Neutrophil (primary cell): ENCODE measurements at regions not wholly inside any gene's neighbourhood (a gene's known extent, or its start where the extent isn't known, plus 50 kb on each side); places are given as distances from the start of the nearest gene placed in this dataset.

Source experiments
- H3K27ac ChIP-seq: fragments of 200-600 bp; sonication (generic); 2 replicates; pipeline ENCODE4 v1.5.1; 2016; ENCODE audit warnings: mild to moderate bottlenecking, moderate library complexity
- H3K27me3 ChIP-seq: fragments of 200-600 bp; sonication (generic); 2 replicates; pipeline ENCODE4 v1.6.0; 2016; ENCODE audit warnings: mild to moderate bottlenecking
- H3K36me3 ChIP-seq: fragments of 200-600 bp; sonication (generic); 2 replicates; pipeline ENCODE4 v1.5.1; 2017
- H3K4me1 ChIP-seq, 2 experiments: fragments of 200-600 bp in 1 of 2; sonication (generic) in 1 of 2; 1 replicate in 1 of 2; 2 replicates in 1 of 2; pipeline versions ENCODE4 v1.5.1 to v1.6.1; 2013 to 2016; ENCODE audit warnings: low read depth in 1 of 2, low read length in 1 of 2, mild to moderate bottlenecking in 1 of 2, moderate library complexity in 1 of 2; ENCODE audit not compliant: control insufficient read depth in 1 of 2, insufficient read depth in 1 of 2
- H3K4me3 ChIP-seq, 2 experiments: fragments of 200-600 bp in 1 of 2; sonication (generic) in 1 of 2; 1 replicate in 1 of 2; 2 replicates in 1 of 2; pipeline ENCODE4 v1.5.1; 2013 to 2016; ENCODE audit warnings: low read depth in 1 of 2, low read length in 1 of 2, mild to moderate bottlenecking in 1 of 2, moderate library complexity in 1 of 2
- H3K9me3 ChIP-seq: fragments of 200-600 bp; sonication (generic); 2 replicates; pipeline ENCODE4 v1.5.1; 2016
- TF ChIP-seq, protein P1 (sequence below): fragments of 200-600 bp; sonication (generic); IDR thresholded peaks from 2 replicates; pipeline ENCODE4 v1.5.1; 2016; ENCODE audit warnings: antibody characterized with exemption

DNA sequence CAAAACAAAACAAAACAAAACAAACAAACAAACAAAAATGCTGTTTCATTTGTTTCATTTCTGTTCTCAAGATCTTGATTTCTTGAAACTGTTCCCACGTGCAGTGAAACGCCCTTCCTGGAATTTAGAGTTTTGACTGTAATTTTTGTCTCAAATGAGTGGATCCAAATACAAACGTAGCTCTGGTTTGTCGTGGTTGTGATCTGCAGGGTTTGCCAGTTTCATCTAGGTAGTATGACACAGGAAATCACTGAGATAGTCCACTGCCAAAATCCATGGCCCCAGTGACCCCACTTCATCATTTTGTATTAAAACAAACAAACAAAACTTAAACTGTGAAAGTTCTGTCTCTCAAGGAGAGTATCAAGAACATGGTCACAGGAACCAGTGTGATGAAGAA, 838.6 kb downstream of the BCL11B start:
- Histone ChIP-seq H3K36me3 (no peaks in the 10 kb centered on the region), H3K27ac (no peak overlapping the region), H3K4me1 (no peaks in the 10 kb centered on the region), H3K4me3 (no peak overlapping the region), H3K9me3 (no peaks in the 10 kb centered on the region), H3K27me3 (no peaks in the 10 kb centered on the region)
- TF ChIP-seq, protein P1, sequence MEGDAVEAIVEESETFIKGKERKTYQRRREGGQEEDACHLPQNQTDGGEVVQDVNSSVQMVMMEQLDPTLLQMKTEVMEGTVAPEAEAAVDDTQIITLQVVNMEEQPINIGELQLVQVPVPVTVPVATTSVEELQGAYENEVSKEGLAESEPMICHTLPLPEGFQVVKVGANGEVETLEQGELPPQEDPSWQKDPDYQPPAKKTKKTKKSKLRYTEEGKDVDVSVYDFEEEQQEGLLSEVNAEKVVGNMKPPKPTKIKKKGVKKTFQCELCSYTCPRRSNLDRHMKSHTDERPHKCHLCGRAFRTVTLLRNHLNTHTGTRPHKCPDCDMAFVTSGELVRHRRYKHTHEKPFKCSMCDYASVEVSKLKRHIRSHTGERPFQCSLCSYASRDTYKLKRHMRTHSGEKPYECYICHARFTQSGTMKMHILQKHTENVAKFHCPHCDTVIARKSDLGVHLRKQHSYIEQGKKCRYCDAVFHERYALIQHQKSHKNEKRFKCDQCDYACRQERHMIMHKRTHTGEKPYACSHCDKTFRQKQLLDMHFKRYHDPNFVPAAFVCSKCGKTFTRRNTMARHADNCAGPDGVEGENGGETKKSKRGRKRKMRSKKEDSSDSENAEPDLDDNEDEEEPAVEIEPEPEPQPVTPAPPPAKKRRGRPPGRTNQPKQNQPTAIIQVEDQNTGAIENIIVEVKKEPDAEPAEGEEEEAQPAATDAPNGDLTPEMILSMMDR = no peak

DNA sequence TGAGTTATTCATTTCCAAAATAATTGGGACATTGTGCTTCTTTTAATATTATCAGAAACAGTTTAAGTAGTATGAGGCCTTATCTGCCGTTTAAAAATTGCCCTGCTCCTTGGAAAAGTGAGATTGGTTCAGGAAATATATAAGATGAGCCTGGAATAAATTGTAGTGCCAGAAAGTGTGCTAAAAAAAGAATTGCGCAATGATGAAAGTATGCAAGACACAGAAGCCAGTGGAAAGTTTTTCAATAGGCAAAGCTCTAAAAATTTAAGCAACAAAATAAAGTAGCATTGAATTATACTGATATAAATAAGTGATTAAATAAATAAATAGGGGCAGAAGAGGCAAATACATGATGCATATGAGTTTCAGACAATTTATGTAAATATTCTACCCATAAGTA, 834.9 kb downstream of the BCL11B start:
- TF ChIP-seq, protein P1 = no peak
- Histone ChIP-seq H3K4me1 (no peaks in the 10 kb centered on the region), H3K36me3 (no peaks in the 10 kb centered on the region), H3K27ac (no peak overlapping the region), H3K27me3 (no peaks in the 10 kb centered on the region), H3K9me3 (no peaks in the 10 kb centered on the region), H3K4me3 (no peak overlapping the region)

DNA sequence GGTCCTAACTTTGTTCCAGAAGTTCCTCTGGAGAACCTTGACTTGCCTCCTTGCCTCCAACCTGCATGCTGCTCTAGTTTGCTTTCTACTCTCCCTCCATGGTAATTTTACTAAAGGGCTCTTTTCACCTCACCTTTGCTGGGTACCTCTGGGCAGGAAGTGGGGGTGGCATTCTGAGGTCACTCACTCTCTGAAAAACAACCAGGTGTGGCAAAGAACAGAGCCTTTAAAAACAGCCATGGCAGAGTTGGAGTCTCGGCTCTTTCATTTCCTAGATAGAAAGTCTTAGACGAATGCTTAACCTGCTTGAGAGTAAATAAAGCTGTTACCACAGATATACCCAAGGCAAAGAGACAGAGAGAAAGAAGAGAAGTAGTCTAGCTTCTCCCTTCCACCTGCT, 827.9 kb downstream of the BCL11B start:
- Histone ChIP-seq H3K36me3 (no peaks in the 10 kb centered on the region), H3K4me3 (no peak overlapping the region)

DNA sequence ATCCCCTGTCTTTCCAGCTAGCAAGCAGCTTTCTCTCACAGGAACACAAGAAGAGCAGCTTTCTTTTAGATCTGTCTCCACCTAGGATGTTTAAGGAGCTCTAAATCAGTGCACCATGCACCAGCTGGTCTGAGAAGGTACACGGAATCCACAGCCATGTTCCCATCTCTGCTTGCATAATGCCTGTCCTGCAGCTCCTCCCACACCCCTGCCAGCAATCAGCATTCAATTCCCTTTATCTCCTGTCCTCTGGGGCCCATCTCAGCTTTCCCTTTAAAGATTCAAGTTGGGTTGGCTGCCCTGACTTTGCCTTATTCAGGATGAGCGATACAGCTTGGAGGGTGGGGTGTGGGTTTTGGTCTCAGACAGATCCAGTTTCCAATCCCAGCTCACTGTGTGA, 826.3 kb downstream of the BCL11B start:
- no peaks in the 10 kb centered on the region for H3K27me3 ChIP-seq
- no peak overlapping the region for H3K27ac ChIP-seq
- no peaks in the 10 kb centered on the region for H3K36me3 ChIP-seq
- no peaks in the 10 kb centered on the region for H3K4me1 ChIP-seq
- H3K9me3 ChIP-seq = no peaks in the 10 kb centered on the region
- no peak overlapping the region for H3K4me3 ChIP-seq
- TF ChIP-seq, protein P1 = no peak

More for the DNA sequence above, 827.9 kb downstream of the BCL11B start:
- Histone ChIP-seq H3K27ac (no peak overlapping the region), H3K4me1 (no peaks in the 10 kb centered on the region), H3K27me3 (no peaks in the 10 kb centered on the region), H3K9me3 (no peaks in the 10 kb centered on the region)
- TF ChIP-seq, protein P1 = no peak

GRCh38 chr14:98446508-98446907, 825.5 kb downstream of the BCL11B start:
- Histone ChIP-seq H3K4me3 (no peak overlapping the region), H3K4me1 (no peaks in the 10 kb centered on the region), H3K36me3 (no peaks in the 10 kb centered on the region), H3K27ac (no peak overlapping the region), H3K9me3 (no peaks in the 10 kb centered on the region), H3K27me3 (no peaks in the 10 kb centered on the region)
- TF ChIP-seq, protein P1 = no peak

- Histone ChIP-seq H3K27ac (no peak overlapping the region), H3K4me3 (no peak overlapping the region), H3K9me3 (no peaks in the 10 kb centered on the region), H3K27me3 (no peaks in the 10 kb centered on the region), H3K36me3 (no peaks in the 10 kb centered on the region), H3K4me1 (no peaks in the 10 kb centered on the region)
- TF ChIP-seq, protein P1 = no peak
These were observed 815.8 kb downstream of the BCL11B start for GRCh38 chr14:98456231-98456630.
